KMS-11 (cell line): ENCODE measurements at regions not wholly inside any gene's neighbourhood (a gene's known extent, or its start where the extent isn't known, plus 50 kb on each side); places are given as distances from the start of the nearest gene placed in this dataset.

ENCODE experiments used
- H2AFZ ChIP-seq: fragments of 200-600 bp; sonication (generic); 2 replicates; pipeline ENCODE4 v1.6.1; 2016; ENCODE audit warnings: antibody characterized with exemption, mixed run types, low read depth
- H3K27ac ChIP-seq: fragments of 200-600 bp; sonication (generic); 2 replicates; pipeline ENCODE4 v1.6.1; 2016; ENCODE audit warnings: mild to moderate bottlenecking, mixed run types
- H3K27me3 ChIP-seq: fragments of 200-600 bp; sonication (generic); 2 replicates; pipeline ENCODE4 v1.6.1; 2017; ENCODE audit warnings: mild to moderate bottlenecking, low read depth, mixed run types, moderate library complexity; ENCODE audit not compliant: insufficient read depth
- H3K36me3 ChIP-seq: fragments of 200-600 bp; sonication (generic); 2 replicates; pipeline ENCODE4 v1.6.1; 2017; ENCODE audit warnings: mild to moderate bottlenecking, mixed run types; ENCODE audit not compliant: insufficient read depth
- H3K4me1 ChIP-seq: fragments of 200-600 bp; sonication (generic); 2 replicates; pipeline ENCODE4 v1.6.1; 2016; ENCODE audit warnings: mild to moderate bottlenecking, low read depth, mixed run types; ENCODE audit not compliant: poor library complexity, severe bottlenecking
- H3K4me2 ChIP-seq: fragments of 200-600 bp; sonication (generic); 2 replicates; pipeline ENCODE4 v1.7.0; 2016; ENCODE audit warnings: mild to moderate bottlenecking, mixed run types
- H3K4me3 ChIP-seq: fragments of 200-600 bp; sonication (generic); IDR thresholded peaks from 2 replicates; pipeline ENCODE4 v1.6.1; 2017; ENCODE audit warnings: low read depth, low read length, mixed read lengths; ENCODE audit not compliant: insufficient read depth
- H3K79me2 ChIP-seq: fragments of 200-600 bp; sonication (generic); 2 replicates; pipeline ENCODE4 v1.6.1; 2016; ENCODE audit warnings: low read depth, mixed run types; ENCODE audit not compliant: insufficient read depth
- H3K9ac ChIP-seq: fragments of 200-600 bp; sonication (generic); 2 replicates; pipeline ENCODE4 v1.6.1; 2016; ENCODE audit warnings: mild to moderate bottlenecking, mixed run types
- H4K20me1 ChIP-seq: fragments of 200-600 bp; sonication (generic); 2 replicates; pipeline ENCODE4 v1.6.1; 2016; ENCODE audit warnings: mild to moderate bottlenecking, mixed run types; ENCODE audit not compliant: insufficient read depth
- CTCF ChIP-seq: fragments of 200-600 bp; sonication (generic); conservative IDR thresholded peaks from 2 replicates; pipeline ENCODE4 v1.6.1; 2017; ENCODE audit warnings: low read depth, mild to moderate bottlenecking, antibody characterized with exemption, low read length, moderate library complexity, mixed read lengths

- no peaks in the 10 kb centered on the region for H3K36me3 ChIP-seq
Measured at GRCh38 chr6:141107591-141108160, 1025.0 kb upstream of the GJE1 start.

GRCh38 chr6:141105481-141105880 is 1027.2 kb upstream of the GJE1 start:
- H3K27me3 ChIP-seq = no peaks in the 10 kb centered on the region
- H3K79me2 ChIP-seq = no peaks in the 10 kb centered on the region
- no peak overlapping the region for H3K27ac ChIP-seq
- no peak overlapping the region for H3K4me3 ChIP-seq
- no peaks in the 10 kb centered on the region for H4K20me1 ChIP-seq
- no peaks in the 10 kb centered on the region for H3K4me1 ChIP-seq
- TF ChIP-seq CTCF = no peak
- no peaks in the 10 kb centered on the region for H3K36me3 ChIP-seq
- H3K4me2 ChIP-seq = no peak overlapping the region
- H2AFZ ChIP-seq = no peak overlapping the region
- H3K9ac ChIP-seq = no peak overlapping the region

More at GRCh38 chr6:141107591-141108160, 1025.0 kb upstream of the GJE1 start:
- H3K4me1 ChIP-seq = no peaks in the 10 kb centered on the region
- no peak overlapping the region for H3K9ac ChIP-seq
- no peak overlapping the region for H2AFZ ChIP-seq
- no peaks in the 10 kb centered on the region for H3K27me3 ChIP-seq
- H3K79me2 ChIP-seq = no peaks in the 10 kb centered on the region
- no peak overlapping the region for H3K4me3 ChIP-seq
- no peak overlapping the region for H3K4me2 ChIP-seq
- no peak overlapping the region for H3K27ac ChIP-seq
- no peaks in the 10 kb centered on the region for H4K20me1 ChIP-seq
- TF ChIP-seq CTCF = no peak

- H4K20me1 ChIP-seq = no peaks in the 10 kb centered on the region
- H3K27ac ChIP-seq = no peak overlapping the region
- H3K4me2 ChIP-seq = no peak overlapping the region
- no peaks in the 10 kb centered on the region for H3K27me3 ChIP-seq
- no peaks in the 10 kb centered on the region for H3K79me2 ChIP-seq
- H3K9ac ChIP-seq = no peak overlapping the region
- no peak for TF ChIP-seq CTCF
- no peak overlapping the region for H2AFZ ChIP-seq
- no peak overlapping the region for H3K4me3 ChIP-seq
- H3K36me3 ChIP-seq = no peaks in the 10 kb centered on the region
- H3K4me1 ChIP-seq = no peaks in the 10 kb centered on the region
Measured at GRCh38 chr6:141103246-141103645, 1029.5 kb upstream of the GJE1 start.

- no peak overlapping the region for H3K9ac ChIP-seq
- no peak overlapping the region for H3K4me2 ChIP-seq
- no peaks in the 10 kb centered on the region for H3K27me3 ChIP-seq
- H3K4me3 ChIP-seq = no peak overlapping the region
- H3K36me3 ChIP-seq = no peaks in the 10 kb centered on the region
- H4K20me1 ChIP-seq = no peaks in the 10 kb centered on the region
- H3K4me1 ChIP-seq = peaks cover 3% of the 10 kb centered on the region
- H3K79me2 ChIP-seq = no peaks in the 10 kb centered on the region
- no peak overlapping the region for H3K27ac ChIP-seq
- no peak overlapping the region for H2AFZ ChIP-seq
- no peak for TF ChIP-seq CTCF
Measured at GRCh38 chr6:141097471-141097870, 1035.3 kb upstream of the GJE1 start.
